H9 (cell line): ENCODE measurements at regions not wholly inside any gene's neighbourhood (a gene's known extent, or its start where the extent isn't known, plus 50 kb on each side); places are given as distances from the start of the nearest gene placed in this dataset.

Experiments used
- DNase-seq: peaks from one replicate; pipeline ENCODE4 v3.0.0-alpha.2; 2017
- H2AFZ ChIP-seq: one replicate; pipeline ENCODE4 v1.6.1; 2013; ENCODE audit warnings: mild to moderate bottlenecking, low read length, control low read depth, moderate library complexity
- H2AK5ac ChIP-seq: 2 replicates; pipeline ENCODE4 v1.6.1; 2013; ENCODE audit warnings: low read length, control low read depth, mixed read lengths; ENCODE audit not compliant: insufficient read length
- H2BK120ac ChIP-seq: one replicate; pipeline ENCODE4 v1.6.1; 2013; ENCODE audit warnings: low read depth, mild to moderate bottlenecking, low read length, control low read depth, inconsistent platforms; ENCODE audit not compliant: poor library complexity, severe bottlenecking
- H2BK12ac ChIP-seq: 2 replicates; pipeline ENCODE4 v1.6.1; 2013; ENCODE audit warnings: low read length, control low read depth, mixed read lengths, low read depth; ENCODE audit not compliant: insufficient read length
- H2BK15ac ChIP-seq: 2 replicates; pipeline ENCODE4 v1.6.1; 2013; ENCODE audit warnings: low read depth, low read length, control low read depth
- H2BK20ac ChIP-seq: one replicate; pipeline ENCODE4 v1.6.1; 2013; ENCODE audit warnings: low read depth, mild to moderate bottlenecking, low read length, control low read depth, inconsistent platforms; ENCODE audit not compliant: poor library complexity, severe bottlenecking
- H2BK5ac ChIP-seq: 2 replicates; pipeline ENCODE4 v1.6.1; 2013; ENCODE audit warnings: low read length, control low read depth, mixed read lengths; ENCODE audit not compliant: insufficient read length
- H3K14ac ChIP-seq: 2 replicates; pipeline ENCODE4 v1.6.1; 2013; ENCODE audit warnings: low read length, control low read depth; ENCODE audit not compliant: insufficient read depth
- H3K18ac ChIP-seq: 2 replicates; pipeline ENCODE4 v1.6.1; 2013; ENCODE audit warnings: low read depth, mild to moderate bottlenecking, mixed read lengths, low read length, control low read depth; ENCODE audit not compliant: insufficient read length
- H3K23ac ChIP-seq: 2 replicates; pipeline ENCODE4 v1.6.1; 2013; ENCODE audit warnings: low read length, control low read depth, mixed read lengths, low read depth; ENCODE audit not compliant: insufficient read length
- H3K23me2 ChIP-seq: 2 replicates; pipeline ENCODE4 v1.6.1; 2013; ENCODE audit warnings: low read depth, mild to moderate bottlenecking, mixed read lengths, low read length, control low read depth; ENCODE audit not compliant: insufficient read length, poor library complexity, severe bottlenecking
- H3K27ac ChIP-seq: 2 replicates; pipeline ENCODE4 v1.5.1; 2013; ENCODE audit warnings: low read length, control low read depth, mixed read lengths, low read depth; ENCODE audit not compliant: insufficient read length
- H3K27me3 ChIP-seq: 2 replicates; pipeline ENCODE4 v1.6.1; 2013; ENCODE audit warnings: low read length, control low read depth, inconsistent platforms; ENCODE audit not compliant: insufficient read depth
- H3K4ac ChIP-seq: 2 replicates; pipeline ENCODE4 v1.6.1; 2013; ENCODE audit warnings: low read depth, mild to moderate bottlenecking, control low read depth, inconsistent platforms, low read length, moderate library complexity
- H3K4me1 ChIP-seq: 2 replicates; pipeline ENCODE4 v1.6.1; 2013; ENCODE audit warnings: low read length, control low read depth, inconsistent platforms; ENCODE audit not compliant: insufficient read depth
- H3K4me2 ChIP-seq: 2 replicates; pipeline ENCODE4 v1.6.1; 2013; ENCODE audit warnings: low read length, control low read depth, mixed read lengths; ENCODE audit not compliant: insufficient read length, insufficient read depth
- H3K56ac ChIP-seq: 2 replicates; pipeline ENCODE4 v1.6.1; 2013; ENCODE audit warnings: low read depth, mild to moderate bottlenecking, mixed read lengths, low read length, control low read depth; ENCODE audit not compliant: insufficient read length
- H3K79me1 ChIP-seq: 2 replicates; pipeline ENCODE4 v1.6.1; 2013; ENCODE audit warnings: low read depth, mild to moderate bottlenecking, moderate library complexity, low read length, control low read depth, inconsistent platforms; ENCODE audit not compliant: insufficient read depth, poor library complexity, severe bottlenecking
- H3K79me2 ChIP-seq: 2 replicates; pipeline ENCODE4 v1.6.1; 2013; ENCODE audit warnings: low read length, control low read depth, inconsistent platforms; ENCODE audit not compliant: insufficient read depth
- H3K9ac ChIP-seq: 2 replicates; pipeline ENCODE4 v1.6.1; 2013; ENCODE audit warnings: low read length, control low read depth, mixed read lengths; ENCODE audit not compliant: insufficient read length; ENCODE audit errors: extremely low read depth
- H3K9me3 ChIP-seq: one replicate; pipeline ENCODE4 v1.6.1; 2013; ENCODE audit warnings: low read depth, low read length, inconsistent platforms; ENCODE audit not compliant: control insufficient read depth
- H3T11ph ChIP-seq: one replicate; pipeline ENCODE4 v1.6.1; 2013; ENCODE audit warnings: mild to moderate bottlenecking, low read length, control low read depth, inconsistent platforms
- H4K20me1 ChIP-seq: one replicate; pipeline ENCODE4 v1.6.1; 2013; ENCODE audit not compliant: control insufficient read depth, insufficient read length, insufficient read depth
- H4K5ac ChIP-seq: 2 replicates; pipeline ENCODE4 v1.6.1; 2013; ENCODE audit warnings: low read depth, mild to moderate bottlenecking, mixed read lengths, low read length, control low read depth; ENCODE audit not compliant: insufficient read length
- H4K8ac ChIP-seq: replicated peaks from 2 replicates; pipeline ENCODE4 v1.6.1; 2013; ENCODE audit warnings: low read length, control low read depth, mixed read lengths, low read depth; ENCODE audit not compliant: insufficient read length
- H4K91ac ChIP-seq: 2 replicates; pipeline ENCODE4 v1.6.1; 2013; ENCODE audit warnings: low read depth, mild to moderate bottlenecking, moderate library complexity, mixed read lengths, low read length, control low read depth; ENCODE audit not compliant: insufficient read length
- H3K27ac Mint-ChIP-seq, 3 experiments: 2 replicates in 2 of 3; 3 replicates in 1 of 3; pipeline ENCODE4 v1.8.0; 2020 to 2021; ENCODE audit warnings: mixed read lengths in 3 of 3, mild to moderate bottlenecking in 1 of 3, moderate library complexity in 1 of 3
- H3K27me3 Mint-ChIP-seq: 2 replicates; pipeline ENCODE4 v1.8.0; 2021; ENCODE audit warnings: low read depth, mild to moderate bottlenecking, moderate library complexity, mixed read lengths
- H3K36me3 Mint-ChIP-seq, 3 experiments: 2 replicates in 2 of 3; 3 replicates in 1 of 3; pipeline ENCODE4 v1.8.0; 2020 to 2021; ENCODE audit warnings: low read depth in 3 of 3, mixed read lengths in 3 of 3; ENCODE audit not compliant: insufficient read depth in 1 of 3
- H3K4me1 Mint-ChIP-seq, 2 experiments: 2 replicates each; pipeline ENCODE4 v1.8.0; 2020; ENCODE audit warnings: mixed read lengths in 2 of 2
- H3K4me3 Mint-ChIP-seq, 2 experiments: 2 replicates in 1 of 2; 3 replicates in 1 of 2; pipeline ENCODE4 v1.8.0; 2020 to 2021; ENCODE audit warnings: mild to moderate bottlenecking in 2 of 2, mixed read lengths in 2 of 2, moderate library complexity in 1 of 2
- H3K9me3 Mint-ChIP-seq, 2 experiments: 2 replicates in 1 of 2; 3 replicates in 1 of 2; pipeline ENCODE4 v1.8.0; 2020; ENCODE audit warnings: mild to moderate bottlenecking in 2 of 2, mixed read lengths in 2 of 2, moderate library complexity in 1 of 2
- CTCF ChIP-seq: fragments of 200-600 bp; sonication (generic); conservative IDR thresholded peaks from 3 replicates; pipeline ENCODE4 v1.8.0; 2021; ENCODE audit warnings: antibody characterized with exemption, mild to moderate bottlenecking
- WGBS: extraction: QIAGEN DNeasy Blood & Tissue Kit; methylation state at CpG from one replicate; pipeline ENCODE4 v1.1.7; 2013; ENCODE audit warnings: missing lambda C conversion rate, low lambda C conversion rate, mixed read lengths; ENCODE audit not compliant: insufficient read length; ENCODE audit errors: extremely low coverage; 5-methylcytosine and 5-hydroxymethylcytosine counted together

GRCh38 chr4:127217586-127218229, 415.0 kb upstream of the INTU start:
- peaks cover 0 to 4% (median 0%) of the 10 kb centered on the region in 3 experiments; a peak in 3 of 7 replicates for H3K36me3 Mint-ChIP-seq
- no peak overlapping the region for H2AK5ac ChIP-seq
- no peaks in the 10 kb centered on the region for H4K20me1 ChIP-seq
- H3K18ac ChIP-seq, result no peak overlapping the region
- TF ChIP-seq CTCF, result no peak
- no peaks in the 10 kb centered on the region for H3K4me1 ChIP-seq
- H2BK120ac ChIP-seq, result no peak overlapping the region
- no peaks in the 10 kb centered on the region for H3K27me3 Mint-ChIP-seq
- no peak overlapping the region for H4K8ac ChIP-seq
- H4K5ac ChIP-seq, result no peak overlapping the region
- no peak overlapping the region for H2BK12ac ChIP-seq
- no peak overlapping the region for H3K9ac ChIP-seq
- 0 out of 4 replicates have a peak, but pooled peaks cover 0 to 3% of the 10 kb centered on the region in 2 experiments for H3K4me1 Mint-ChIP-seq
- H3K27ac Mint-ChIP-seq, result no peak overlapping the region
- H3T11ph ChIP-seq, result no peak overlapping the region
- H3K4ac ChIP-seq, result no peak overlapping the region
- H3K9me3 ChIP-seq, result no peaks in the 10 kb centered on the region
- no peak overlapping the region for H3K4me3 Mint-ChIP-seq
- peaks cover 0 to 3% of the 10 kb centered on the region in 2 experiments; a peak in 2 of 5 replicates for H3K9me3 Mint-ChIP-seq
- H3K79me1 ChIP-seq, result no peaks in the 10 kb centered on the region
- WGBS, result no CpG with 5 or more reads among the region's 2 CpGs
- no peak overlapping the region for H3K14ac ChIP-seq
- no peak overlapping the region for H2AFZ ChIP-seq
- no peaks in the 10 kb centered on the region for H3K27me3 ChIP-seq
- H4K91ac ChIP-seq, result no peak overlapping the region
- H2BK15ac ChIP-seq, result no peak overlapping the region
- H3K23ac ChIP-seq, result no peak overlapping the region
- H2BK20ac ChIP-seq, result no peak overlapping the region
- H2BK5ac ChIP-seq, result no peak overlapping the region
- no peak for DNase-seq
- no peak overlapping the region for H3K4me2 ChIP-seq
- no peak overlapping the region for H3K56ac ChIP-seq
- H3K23me2 ChIP-seq, result no peaks in the 10 kb centered on the region
- no peak overlapping the region for H3K27ac ChIP-seq
- no peaks in the 10 kb centered on the region for H3K79me2 ChIP-seq
